GM18861 (cell line): ENCODE measurements at regions not wholly inside any gene's neighbourhood (a gene's known extent, or its start where the extent isn't known, plus 50 kb on each side); places are given as distances from the start of the nearest gene placed in this dataset.
"Not testable (repeated sequence)": the region's sequence is repeated elsewhere in the genome, so short reads cannot be mapped to it uniquely, and the experiment has no call there.

Experiments
- ATAC-seq: cut with Tn5 transposase; IDR thresholded peaks from one replicate; pipeline ENCODE4 v1.9.1; 2021; ENCODE audit not compliant: unreplicated experiment

GRCh38 chr2:126952216-126952615, 53.5 kb downstream of the TEX51 start:
- ATAC-seq, result no peak

- no peak for ATAC-seq
Observed at GRCh38 chr2:126953483-126953882, 54.8 kb downstream of the TEX51 start.

GRCh38 chr2:126954831-126955230, 56.1 kb downstream of the TEX51 start:
- ATAC-seq, result no peak

- not testable (repeated sequence) for ATAC-seq
Observed at GRCh38 chr2:126956773-126957172, 58.1 kb downstream of the TEX51 start.

- no peak for ATAC-seq
Observed at GRCh38 chr2:126963390-126963789, 64.7 kb downstream of the TEX51 start.

- ATAC-seq, result no peak
Observed at GRCh38 chr2:126966601-126967000, 67.9 kb downstream of the TEX51 start.

- ATAC-seq, result no peak
Observed at GRCh38 chr2:126970583-126970982, 71.9 kb downstream of the TEX51 start.

- ATAC-seq, result no peak
Observed at GRCh38 chr2:126971162-126971480, 72.4 kb downstream of the TEX51 start.

- ATAC-seq, result peak; percentile 79
Observed at GRCh38 chr2:126971481-126972278, 73.0 kb downstream of the TEX51 start.

GRCh38 chr2:126972279-126972626, 73.6 kb downstream of the TEX51 start:
- no peak for ATAC-seq

- ATAC-seq, result no peak
Observed at GRCh38 chr2:126973745-126974144, 75.1 kb downstream of the TEX51 start.

GRCh38 chr2:126975671-126976655, 77.3 kb downstream of the TEX51 start:
- ATAC-seq, result no peak

- ATAC-seq, result no peak
Observed at GRCh38 chr2:126976721-126977328, 78.1 kb downstream of the TEX51 start.

- ATAC-seq, result no peak
Observed at GRCh38 chr2:126978333-126978732, 79.6 kb downstream of the TEX51 start.

GRCh38 chr2:126979039-126980003, 80.6 kb downstream of the TEX51 start:
- ATAC-seq, result no peak

GRCh38 chr2:126981476-126981875, 82.8 kb downstream of the TEX51 start:
- no peak for ATAC-seq

- no peak for ATAC-seq
Observed at GRCh38 chr2:126982935-126983334, 84.2 kb downstream of the TEX51 start.

- no peak for ATAC-seq
Observed at GRCh38 chr2:126986631-126987187, 88.0 kb downstream of the TEX51 start.

- no peak for ATAC-seq
Observed at GRCh38 chr2:126988482-126988881, 89.8 kb downstream of the TEX51 start.

- ATAC-seq, result not testable (repeated sequence)
Observed at GRCh38 chr2:126989064-126989463, 90.4 kb downstream of the TEX51 start.
